SW480 (cell line): ENCODE measurements at regions not wholly inside any gene's neighbourhood (a gene's known extent, or its start where the extent isn't known, plus 50 kb on each side); places are given as distances from the start of the nearest gene placed in this dataset.
A peak's percentile ranks its signal among the peaks of the same experiment; 100 is the strongest.
"Not testable (repeated sequence)": the region's sequence is repeated elsewhere in the genome, so short reads cannot be mapped to it uniquely, and the experiment has no call there.

Source experiments
- DNase-seq: peaks from one replicate; pipeline ENCODE4 v3.0.0-alpha.2; 2016; ENCODE audit warnings: low spot score

GRCh38 chr15:87537295-87537694, 719.2 kb downstream of the NTRK3 start:
- no peak for DNase-seq

- DNase-seq: not testable (repeated sequence)
Measured at GRCh38 chr15:87533637-87534036, 722.9 kb downstream of the NTRK3 start.

- no peak for DNase-seq
Measured at GRCh38 chr15:87528873-87529272, 727.7 kb downstream of the NTRK3 start.

- no peak for DNase-seq
Measured at GRCh38 chr15:87527875-87528274, 728.7 kb downstream of the NTRK3 start.

- DNase-seq: peak; percentile 30
Measured at GRCh38 chr15:87527416-87527815, 729.1 kb downstream of the NTRK3 start.

- no peak for DNase-seq
Measured at GRCh38 chr15:87523516-87523915, 733.0 kb downstream of the NTRK3 start.

- DNase-seq: no peak
Measured at GRCh38 chr15:87522997-87523396, 733.5 kb downstream of the NTRK3 start.

GRCh38 chr15:87518957-87519356, 737.6 kb downstream of the NTRK3 start:
- no peak for DNase-seq

GRCh38 chr15:87508086-87508485, 748.5 kb downstream of the NTRK3 start:
- DNase-seq: no peak

GRCh38 chr15:87502173-87502572, 754.4 kb downstream of the NTRK3 start:
- no peak for DNase-seq

- DNase-seq: no peak
Measured at GRCh38 chr15:87500240-87500639, 756.3 kb downstream of the NTRK3 start.

GRCh38 chr15:87498560-87498959, 758.0 kb downstream of the NTRK3 start:
- DNase-seq: no peak

- DNase-seq: no peak
Measured at GRCh38 chr15:87496795-87497194, 759.7 kb downstream of the NTRK3 start.

- no peak for DNase-seq
Measured at GRCh38 chr15:87496109-87496508, 760.4 kb downstream of the NTRK3 start.

- DNase-seq: no peak
Measured at GRCh38 chr15:87493803-87494202, 762.7 kb downstream of the NTRK3 start.

GRCh38 chr15:87492321-87492720, 764.2 kb downstream of the NTRK3 start:
- no peak for DNase-seq

- DNase-seq: no peak
Measured at GRCh38 chr15:87490666-87491065, 765.9 kb downstream of the NTRK3 start.

GRCh38 chr15:87489902-87490665, 766.5 kb downstream of the NTRK3 start:
- DNase-seq: no peak

- no peak for DNase-seq
Measured at GRCh38 chr15:87489456-87489855, 767.1 kb downstream of the NTRK3 start.

GRCh38 chr15:87487484-87487883, 769.1 kb downstream of the NTRK3 start:
- no peak for DNase-seq

GRCh38 chr15:87483468-87483867, 773.1 kb downstream of the NTRK3 start:
- no peak for DNase-seq

GRCh38 chr15:87481126-87481525, 775.4 kb downstream of the NTRK3 start:
- DNase-seq: no peak

GRCh38 chr15:87478687-87479072, 777.9 kb downstream of the NTRK3 start:
- DNase-seq: no peak
